ENCODE measurements at regions not wholly inside any gene's neighbourhood (a gene's known extent, or its start where the extent isn't known, plus 50 kb on each side); places are given as distances from the start of the nearest gene placed in this dataset.

GRCh38 chr10:3418926-3419325, 246.3 kb upstream of the PITRM1 start:
- TF ChIP-seq FOSL2 (IDR thresholded peaks at IDR 0.05; ENCODE audit: borderline replicate concordance, low read depth) (no peak), YY1 (IDR thresholded peaks at IDR 0.05; ENCODE audit: low read depth) (no peak), EZH2phosphoT487 (IDR thresholded peaks at IDR 0.05; ENCODE audit: borderline replicate concordance, low read depth) (no peak), POLR2AphosphoS5 (IDR thresholded peaks at IDR 0.05; ENCODE audit: low read depth, low read length) (no peak), TAF1 (IDR thresholded peaks at IDR 0.05; ENCODE audit: borderline replicate concordance, low read depth, low read length) (no peak), JUND (IDR thresholded peaks at IDR 0.05) (no peak), RAD21 (IDR thresholded peaks at IDR 0.05; ENCODE audit: low read length) (no peak), EP300 (IDR thresholded peaks at IDR 0.05; ENCODE audit: borderline replicate concordance in 1 of 2, low read depth in 1 of 2, low read length in 1 of 2) (no peak), SMC3 (IDR thresholded peaks at IDR 0.05; ENCODE audit: low read depth, low read length) (no peak)
- TF ChIP-seq, protein P1, sequence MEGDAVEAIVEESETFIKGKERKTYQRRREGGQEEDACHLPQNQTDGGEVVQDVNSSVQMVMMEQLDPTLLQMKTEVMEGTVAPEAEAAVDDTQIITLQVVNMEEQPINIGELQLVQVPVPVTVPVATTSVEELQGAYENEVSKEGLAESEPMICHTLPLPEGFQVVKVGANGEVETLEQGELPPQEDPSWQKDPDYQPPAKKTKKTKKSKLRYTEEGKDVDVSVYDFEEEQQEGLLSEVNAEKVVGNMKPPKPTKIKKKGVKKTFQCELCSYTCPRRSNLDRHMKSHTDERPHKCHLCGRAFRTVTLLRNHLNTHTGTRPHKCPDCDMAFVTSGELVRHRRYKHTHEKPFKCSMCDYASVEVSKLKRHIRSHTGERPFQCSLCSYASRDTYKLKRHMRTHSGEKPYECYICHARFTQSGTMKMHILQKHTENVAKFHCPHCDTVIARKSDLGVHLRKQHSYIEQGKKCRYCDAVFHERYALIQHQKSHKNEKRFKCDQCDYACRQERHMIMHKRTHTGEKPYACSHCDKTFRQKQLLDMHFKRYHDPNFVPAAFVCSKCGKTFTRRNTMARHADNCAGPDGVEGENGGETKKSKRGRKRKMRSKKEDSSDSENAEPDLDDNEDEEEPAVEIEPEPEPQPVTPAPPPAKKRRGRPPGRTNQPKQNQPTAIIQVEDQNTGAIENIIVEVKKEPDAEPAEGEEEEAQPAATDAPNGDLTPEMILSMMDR (IDR thresholded peaks at IDR 0.05) = no peak
- TF ChIP-seq, protein P2, sequence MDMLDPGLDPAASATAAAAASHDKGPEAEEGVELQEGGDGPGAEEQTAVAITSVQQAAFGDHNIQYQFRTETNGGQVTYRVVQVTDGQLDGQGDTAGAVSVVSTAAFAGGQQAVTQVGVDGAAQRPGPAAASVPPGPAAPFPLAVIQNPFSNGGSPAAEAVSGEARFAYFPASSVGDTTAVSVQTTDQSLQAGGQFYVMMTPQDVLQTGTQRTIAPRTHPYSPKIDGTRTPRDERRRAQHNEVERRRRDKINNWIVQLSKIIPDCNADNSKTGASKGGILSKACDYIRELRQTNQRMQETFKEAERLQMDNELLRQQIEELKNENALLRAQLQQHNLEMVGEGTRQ (IDR thresholded peaks at IDR 0.05; ENCODE audit: borderline replicate concordance, low read depth, low read length) = no peak
- TF ChIP-seq, protein P3, sequence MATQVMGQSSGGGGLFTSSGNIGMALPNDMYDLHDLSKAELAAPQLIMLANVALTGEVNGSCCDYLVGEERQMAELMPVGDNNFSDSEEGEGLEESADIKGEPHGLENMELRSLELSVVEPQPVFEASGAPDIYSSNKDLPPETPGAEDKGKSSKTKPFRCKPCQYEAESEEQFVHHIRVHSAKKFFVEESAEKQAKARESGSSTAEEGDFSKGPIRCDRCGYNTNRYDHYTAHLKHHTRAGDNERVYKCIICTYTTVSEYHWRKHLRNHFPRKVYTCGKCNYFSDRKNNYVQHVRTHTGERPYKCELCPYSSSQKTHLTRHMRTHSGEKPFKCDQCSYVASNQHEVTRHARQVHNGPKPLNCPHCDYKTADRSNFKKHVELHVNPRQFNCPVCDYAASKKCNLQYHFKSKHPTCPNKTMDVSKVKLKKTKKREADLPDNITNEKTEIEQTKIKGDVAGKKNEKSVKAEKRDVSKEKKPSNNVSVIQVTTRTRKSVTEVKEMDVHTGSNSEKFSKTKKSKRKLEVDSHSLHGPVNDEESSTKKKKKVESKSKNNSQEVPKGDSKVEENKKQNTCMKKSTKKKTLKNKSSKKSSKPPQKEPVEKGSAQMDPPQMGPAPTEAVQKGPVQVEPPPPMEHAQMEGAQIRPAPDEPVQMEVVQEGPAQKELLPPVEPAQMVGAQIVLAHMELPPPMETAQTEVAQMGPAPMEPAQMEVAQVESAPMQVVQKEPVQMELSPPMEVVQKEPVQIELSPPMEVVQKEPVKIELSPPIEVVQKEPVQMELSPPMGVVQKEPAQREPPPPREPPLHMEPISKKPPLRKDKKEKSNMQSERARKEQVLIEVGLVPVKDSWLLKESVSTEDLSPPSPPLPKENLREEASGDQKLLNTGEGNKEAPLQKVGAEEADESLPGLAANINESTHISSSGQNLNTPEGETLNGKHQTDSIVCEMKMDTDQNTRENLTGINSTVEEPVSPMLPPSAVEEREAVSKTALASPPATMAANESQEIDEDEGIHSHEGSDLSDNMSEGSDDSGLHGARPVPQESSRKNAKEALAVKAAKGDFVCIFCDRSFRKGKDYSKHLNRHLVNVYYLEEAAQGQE (IDR thresholded peaks at IDR 0.05; ENCODE audit: low read depth, low read length) = no peak
- TF ChIP-seq, protein P4, sequence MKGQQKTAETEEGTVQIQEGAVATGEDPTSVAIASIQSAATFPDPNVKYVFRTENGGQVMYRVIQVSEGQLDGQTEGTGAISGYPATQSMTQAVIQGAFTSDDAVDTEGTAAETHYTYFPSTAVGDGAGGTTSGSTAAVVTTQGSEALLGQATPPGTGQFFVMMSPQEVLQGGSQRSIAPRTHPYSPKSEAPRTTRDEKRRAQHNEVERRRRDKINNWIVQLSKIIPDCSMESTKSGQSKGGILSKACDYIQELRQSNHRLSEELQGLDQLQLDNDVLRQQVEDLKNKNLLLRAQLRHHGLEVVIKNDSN (IDR thresholded peaks at IDR 0.05; ENCODE audit: borderline replicate concordance, low read depth) = no peak

Measured in SK-N-SH (cell line).